WTC11 (cell line): ENCODE measurements at regions not wholly inside any gene's neighbourhood (a gene's known extent, or its start where the extent isn't known, plus 50 kb on each side); places are given as distances from the start of the nearest gene placed in this dataset.

ENCODE experiments used
- ATAC-seq: fragments of 200-7000 bp; cut with Tn5 transposase; 2 replicates; pipeline ENCODE4 v1.10.0; 2021; ENCODE audit warnings: mild to moderate bottlenecking, moderate library complexity
- CTCF ChIA-PET: fragments of 300-600 bp; sonication (Branson Sonifier 250); formaldehyde crosslinking; loops from one replicate; lab custom pipeline; 2021; ENCODE audit warnings: antibody characterized with exemption; lab: Charles Lee
- POLR2A ChIA-PET: fragments of 350-600 bp; sonication (Branson Sonifier 250); formaldehyde crosslinking; loops from one replicate; lab custom pipeline; 2021; ENCODE audit warnings: antibody characterized with exemption; lab: Charles Lee
- DNase-seq: peaks from one replicate; pipeline ENCODE4 v3.0.0; 2021; ENCODE audit warnings: low spot score
- H3K27ac Mint-ChIP-seq: 2 replicates; pipeline ENCODE4 v1.8.0; 2021; ENCODE audit warnings: mixed read lengths
- H3K27me3 Mint-ChIP-seq: 2 replicates; pipeline ENCODE4 v1.8.0; 2021; ENCODE audit warnings: low read depth, mild to moderate bottlenecking, moderate library complexity, mixed read lengths
- H3K36me3 Mint-ChIP-seq: 2 replicates; pipeline ENCODE4 v1.8.0; 2021; ENCODE audit warnings: mixed read lengths
- H3K4me1 Mint-ChIP-seq: 2 replicates; pipeline ENCODE4 v1.8.0; 2022; ENCODE audit warnings: mixed read lengths
- H3K4me3 Mint-ChIP-seq: 2 replicates; pipeline ENCODE4 v1.8.0; 2021; ENCODE audit warnings: mild to moderate bottlenecking, moderate library complexity, mixed read lengths
- H3K9me3 Mint-ChIP-seq: 2 replicates; pipeline ENCODE4 v1.8.0; 2021; ENCODE audit warnings: mixed read lengths
- CREB1 ChIP-seq: sonication (generic); formaldehyde crosslinking; IDR thresholded peaks from 2 replicates; pipeline ENCODE4 v1.8.0; 2023; ENCODE audit warnings: mild to moderate bottlenecking, missing genetic modification reagents
- EMX1 ChIP-seq: fragments of 250-450 bp; sonication (Bioruptor Pico); IDR thresholded peaks from 2 replicates; pipeline ENCODE4 v1.8.0; 2021; ENCODE audit warnings: mild to moderate bottlenecking
- ETV6 ChIP-seq: sonication (generic); formaldehyde crosslinking; IDR thresholded peaks from 2 replicates; pipeline ENCODE4 v1.8.1; 2022; ENCODE audit warnings: mild to moderate bottlenecking, missing genetic modification reagents
- FOXK1 ChIP-seq: sonication (generic); formaldehyde crosslinking; IDR thresholded peaks from 2 replicates; pipeline ENCODE4 v1.8.0; 2022; ENCODE audit warnings: mild to moderate bottlenecking, moderate library complexity, missing genetic modification reagents
- GRHL2 ChIP-seq: fragments of 250-450 bp; sonication (Bioruptor Pico); IDR thresholded peaks from 2 replicates; pipeline ENCODE4 v1.8.0; 2022; ENCODE audit warnings: mild to moderate bottlenecking, moderate library complexity; ENCODE audit not compliant: insufficient replicate concordance, severe bottlenecking
- KAT7 ChIP-seq: sonication (generic); formaldehyde crosslinking; IDR thresholded peaks from 2 replicates; pipeline ENCODE4 v1.8.1; 2023; ENCODE audit warnings: missing genetic modification reagents, mild to moderate bottlenecking, borderline replicate concordance
- MXD4 ChIP-seq: fragments of 250-450 bp; sonication (Bioruptor Pico); IDR thresholded peaks from 2 replicates; pipeline ENCODE4 v1.8.0; 2021; ENCODE audit warnings: mild to moderate bottlenecking, moderate library complexity, borderline replicate concordance
- MYBL2 ChIP-seq: sonication (generic); formaldehyde crosslinking; IDR thresholded peaks from 2 replicates; pipeline ENCODE4 v1.8.1; 2023; ENCODE audit warnings: mild to moderate bottlenecking, moderate library complexity, missing genetic modification reagents
- OVOL2 ChIP-seq: fragments of 250-450 bp; sonication (Bioruptor Pico); IDR thresholded peaks from 2 replicates; pipeline ENCODE4 v1.9.0; 2021; ENCODE audit warnings: mild to moderate bottlenecking, borderline replicate concordance
- SMAD3 ChIP-seq: sonication (generic); formaldehyde crosslinking; IDR thresholded peaks from 2 replicates; pipeline ENCODE4 v1.8.0; 2022; ENCODE audit warnings: missing genetic modification reagents, mild to moderate bottlenecking, borderline replicate concordance
- TEAD1 ChIP-seq: sonication (generic); formaldehyde crosslinking; IDR thresholded peaks from 2 replicates; pipeline ENCODE4 v1.8.0; 2022; ENCODE audit warnings: mild to moderate bottlenecking, missing genetic modification reagents
- ZBTB21 ChIP-seq: sonication (generic); formaldehyde crosslinking; IDR thresholded peaks from 2 replicates; pipeline ENCODE4 v1.8.1; 2023; ENCODE audit warnings: mild to moderate bottlenecking, missing genetic modification reagents, borderline replicate concordance
- ZNF263 ChIP-seq: sonication (generic); formaldehyde crosslinking; IDR thresholded peaks from 2 replicates; pipeline ENCODE4 v1.8.1; 2022; ENCODE audit warnings: low read depth, mild to moderate bottlenecking, moderate library complexity, missing genetic modification reagents
- ZNF423 ChIP-seq: fragments of 250-450 bp; sonication (Bioruptor Pico); IDR thresholded peaks from 2 replicates; pipeline ENCODE4 v2.1.2; 2022; ENCODE audit warnings: mild to moderate bottlenecking, moderate library complexity
- TF ChIP-seq, protein P1 (sequence below): sonication (generic); formaldehyde crosslinking; conservative IDR thresholded peaks from 2 replicates; pipeline ENCODE4 v1.8.1; 2022; ENCODE audit warnings: mild to moderate bottlenecking, missing genetic modification reagents
- TF ChIP-seq, protein P2 (sequence below): sonication (generic); formaldehyde crosslinking; IDR thresholded peaks from 2 replicates; pipeline ENCODE4 v1.8.1; 2023; ENCODE audit warnings: mild to moderate bottlenecking, missing genetic modification reagents, moderate library complexity
- TF ChIP-seq, protein P3 (sequence below): fragments of 200-600 bp; IDR thresholded peaks from 2 replicates; pipeline ENCODE4 v1.8.0; 2022; ENCODE audit warnings: antibody characterized with exemption
- TF ChIP-seq, protein P4 (sequence below): sonication (generic); formaldehyde crosslinking; IDR thresholded peaks from 2 replicates; pipeline ENCODE4 v1.8.1; 2022; ENCODE audit warnings: mild to moderate bottlenecking, moderate library complexity, missing genetic modification reagents

DNA sequence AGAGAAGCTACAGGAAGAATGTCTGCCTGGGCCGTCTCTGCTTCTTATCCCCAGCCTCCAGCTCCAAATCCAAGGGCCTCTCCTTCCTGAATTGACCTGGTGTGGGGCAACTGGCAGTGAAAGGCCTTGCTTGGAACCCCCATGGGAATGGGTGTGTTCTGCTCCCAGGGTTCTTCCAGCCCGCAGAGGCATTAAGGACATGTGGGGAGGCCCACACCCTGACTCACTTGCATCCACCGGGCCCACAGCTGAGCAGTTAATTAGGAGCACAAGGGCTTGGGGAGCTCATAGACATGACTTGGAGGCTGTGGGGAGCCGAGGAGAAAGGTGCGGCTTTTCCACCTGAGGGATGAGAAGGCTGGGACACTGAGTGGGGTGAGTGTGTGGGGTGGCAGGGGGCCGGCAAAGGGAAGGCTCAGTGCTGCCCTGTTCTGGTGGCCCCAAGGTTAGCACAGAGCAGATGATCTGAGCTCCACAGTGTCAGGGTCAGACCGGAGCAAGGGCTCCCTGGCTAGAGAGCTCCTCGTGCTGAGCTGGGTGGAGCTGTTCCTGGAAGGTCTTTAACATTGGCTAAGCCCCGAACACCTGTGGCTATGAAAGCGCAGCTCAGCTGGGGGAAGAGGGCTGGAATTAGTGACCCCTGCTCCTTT lies 64.5 kb upstream of the NECTIN1 start:
- Mint-ChIP-seq H3K27me3 (peaks cover 60% of the 10 kb centered on the region), H3K4me3 (no peak overlapping the region), H3K4me1 (peaks cover 71% of the 10 kb centered on the region), H3K27ac (no peak overlapping the region), H3K36me3 (no peaks in the 10 kb centered on the region), H3K9me3 (no peaks in the 10 kb centered on the region)
- ChIA-PET CTCF (interaction anchor here (0.8 to 2.2 kb wide), 9 partner anchors 10 to 315 kb away, joined by 3 to 8 read pairs (median 4); partner anchors contain the start of gene NECTIN1), POLR2A (no interaction called here)
- TF ChIP-seq MYBL2 (CRISPR knock-in tag) (no peak), GRHL2 (CRISPR knock-in tag) (no peak), EMX1 (CRISPR knock-in tag) (no peak), MXD4 (CRISPR knock-in tag) (no peak), CREB1 (CRISPR knock-in tag) (no peak), OVOL2 (CRISPR knock-in tag) (no peak)
- TF ChIP-seq, protein P1, sequence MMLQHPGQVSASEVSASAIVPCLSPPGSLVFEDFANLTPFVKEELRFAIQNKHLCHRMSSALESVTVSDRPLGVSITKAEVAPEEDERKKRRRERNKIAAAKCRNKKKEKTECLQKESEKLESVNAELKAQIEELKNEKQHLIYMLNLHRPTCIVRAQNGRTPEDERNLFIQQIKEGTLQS (CRISPR knock-in tag), result no peak
- no peak for ATAC-seq
- DNase-seq, result no peak

DNA sequence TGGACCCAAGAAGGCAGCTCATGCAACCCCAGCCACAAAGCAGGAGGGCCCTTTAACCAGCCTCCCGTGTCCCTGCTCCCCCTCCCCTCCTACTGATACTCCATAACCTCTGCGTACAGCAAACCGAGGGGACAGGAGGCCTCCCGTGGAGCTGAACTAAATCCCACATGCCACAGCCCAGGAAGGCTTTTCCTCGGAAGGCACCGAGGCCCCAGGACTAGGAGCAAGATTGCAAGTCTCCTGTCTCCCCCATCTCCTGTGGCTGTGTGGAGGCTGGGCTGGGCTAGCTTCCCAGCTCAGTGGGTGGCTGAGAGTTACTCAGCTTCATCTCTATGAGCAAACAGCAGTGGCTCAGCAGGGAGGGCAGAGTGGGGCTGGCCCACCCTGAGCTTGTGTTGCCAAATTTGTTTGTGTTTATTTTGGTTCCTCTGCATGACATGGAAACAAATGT lies 62.7 kb upstream of the NECTIN1 start:
- Mint-ChIP-seq H3K36me3 (no peaks in the 10 kb centered on the region), H3K4me1 (peaks cover 61% of the 10 kb centered on the region), H3K9me3 (no peaks in the 10 kb centered on the region), H3K27ac (no peak overlapping the region)
- CTCF ChIA-PET, result interaction anchor here (0.6 to 1.6 kb wide), 12 partner anchors 9 to 317 kb away, joined by 3 to 10 read pairs (median 3); no protein-coding TSS in a partner anchor
- TF ChIP-seq ZNF263 (CRISPR knock-in tag), result no peak
- TF ChIP-seq KAT7 (CRISPR knock-in tag), result no peak
- peak; percentile 93 for TF ChIP-seq ZNF423 (CRISPR knock-in tag)
- no peak; the same call in 1 of the 2 replicates for TF ChIP-seq FOXK1
- TF ChIP-seq ZBTB21, result no peak
- no peak for TF ChIP-seq SMAD3
- TF ChIP-seq TEAD1 (CRISPR knock-in tag), result no peak
- TF ChIP-seq, all 79 proteins: peak for 1
- Mint-ChIP-seq H3K4me3 (no peak overlapping the region), H3K27me3 (peaks cover 48% of the 10 kb centered on the region)
- DNase-seq (no peak), ATAC-seq (peak; percentile 25; the same call in 1 of the 2 replicates)
- POLR2A ChIA-PET, result no interaction called here

DNA sequence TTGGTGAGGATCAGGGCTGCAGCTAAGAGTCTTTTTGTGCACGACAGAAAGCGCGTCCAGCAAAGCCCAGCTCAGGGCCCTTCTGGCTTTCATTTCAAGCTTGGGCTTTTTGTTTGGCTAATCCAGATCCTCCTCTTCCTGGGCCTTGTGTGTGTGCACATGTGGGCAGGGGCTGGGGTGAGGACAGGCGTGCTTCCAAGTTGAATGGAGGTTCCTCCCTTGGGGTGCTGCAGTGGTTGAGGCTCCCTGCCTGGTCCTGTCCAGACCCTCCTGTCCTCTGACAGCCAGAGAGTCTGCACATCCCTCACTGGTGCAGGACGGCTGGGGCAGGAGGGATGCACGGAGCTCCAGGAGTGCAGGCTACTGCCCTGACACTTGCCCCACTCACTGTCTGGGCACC lies 62.0 kb upstream of the NECTIN1 start:
- Mint-ChIP-seq H3K4me1 (peaks cover 57% of the 10 kb centered on the region), H3K27ac (no peak overlapping the region)
- CTCF ChIA-PET, result interaction anchor here (0.6 to 1.6 kb wide), 10 partner anchors 18 to 316 kb away, joined by 3 to 10 read pairs (median 4); partner anchors contain the start of gene NECTIN1
- TF ChIP-seq KAT7 (CRISPR knock-in tag), result no peak
- TF ChIP-seq ETV6 (CRISPR knock-in tag), result no peak
- TF ChIP-seq, protein P2, sequence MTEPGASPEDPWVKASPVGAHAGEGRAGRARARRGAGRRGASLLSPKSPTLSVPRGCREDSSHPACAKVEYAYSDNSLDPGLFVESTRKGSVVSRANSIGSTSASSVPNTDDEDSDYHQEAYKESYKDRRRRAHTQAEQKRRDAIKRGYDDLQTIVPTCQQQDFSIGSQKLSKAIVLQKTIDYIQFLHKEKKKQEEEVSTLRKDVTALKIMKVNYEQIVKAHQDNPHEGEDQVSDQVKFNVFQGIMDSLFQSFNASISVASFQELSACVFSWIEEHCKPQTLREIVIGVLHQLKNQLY (CRISPR knock-in tag), result no peak
- TF ChIP-seq, protein P3, sequence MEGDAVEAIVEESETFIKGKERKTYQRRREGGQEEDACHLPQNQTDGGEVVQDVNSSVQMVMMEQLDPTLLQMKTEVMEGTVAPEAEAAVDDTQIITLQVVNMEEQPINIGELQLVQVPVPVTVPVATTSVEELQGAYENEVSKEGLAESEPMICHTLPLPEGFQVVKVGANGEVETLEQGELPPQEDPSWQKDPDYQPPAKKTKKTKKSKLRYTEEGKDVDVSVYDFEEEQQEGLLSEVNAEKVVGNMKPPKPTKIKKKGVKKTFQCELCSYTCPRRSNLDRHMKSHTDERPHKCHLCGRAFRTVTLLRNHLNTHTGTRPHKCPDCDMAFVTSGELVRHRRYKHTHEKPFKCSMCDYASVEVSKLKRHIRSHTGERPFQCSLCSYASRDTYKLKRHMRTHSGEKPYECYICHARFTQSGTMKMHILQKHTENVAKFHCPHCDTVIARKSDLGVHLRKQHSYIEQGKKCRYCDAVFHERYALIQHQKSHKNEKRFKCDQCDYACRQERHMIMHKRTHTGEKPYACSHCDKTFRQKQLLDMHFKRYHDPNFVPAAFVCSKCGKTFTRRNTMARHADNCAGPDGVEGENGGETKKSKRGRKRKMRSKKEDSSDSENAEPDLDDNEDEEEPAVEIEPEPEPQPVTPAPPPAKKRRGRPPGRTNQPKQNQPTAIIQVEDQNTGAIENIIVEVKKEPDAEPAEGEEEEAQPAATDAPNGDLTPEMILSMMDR, result no peak
- TF ChIP-seq, protein P4, sequence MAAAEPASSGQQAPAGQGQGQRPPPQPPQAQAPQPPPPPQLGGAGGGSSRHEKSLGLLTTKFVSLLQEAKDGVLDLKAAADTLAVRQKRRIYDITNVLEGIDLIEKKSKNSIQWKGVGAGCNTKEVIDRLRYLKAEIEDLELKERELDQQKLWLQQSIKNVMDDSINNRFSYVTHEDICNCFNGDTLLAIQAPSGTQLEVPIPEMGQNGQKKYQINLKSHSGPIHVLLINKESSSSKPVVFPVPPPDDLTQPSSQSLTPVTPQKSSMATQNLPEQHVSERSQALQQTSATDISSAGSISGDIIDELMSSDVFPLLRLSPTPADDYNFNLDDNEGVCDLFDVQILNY (CRISPR knock-in tag), result no peak
- TF ChIP-seq, all 79 proteins: peak for 0
- no peak for ATAC-seq
- POLR2A ChIA-PET, result no interaction called here
- no peaks in the 10 kb centered on the region for H3K9me3 Mint-ChIP-seq
- DNase-seq, result no peak
- H3K27me3 Mint-ChIP-seq, result peaks cover 41% of the 10 kb centered on the region
- no peak overlapping the region for H3K4me3 Mint-ChIP-seq
- H3K36me3 Mint-ChIP-seq, result no peaks in the 10 kb centered on the region
